ENCODE measurements at regions not wholly inside any gene's neighbourhood (a gene's known extent, or its start where the extent isn't known, plus 50 kb on each side); places are given as distances from the start of the nearest gene placed in this dataset.

DNA sequence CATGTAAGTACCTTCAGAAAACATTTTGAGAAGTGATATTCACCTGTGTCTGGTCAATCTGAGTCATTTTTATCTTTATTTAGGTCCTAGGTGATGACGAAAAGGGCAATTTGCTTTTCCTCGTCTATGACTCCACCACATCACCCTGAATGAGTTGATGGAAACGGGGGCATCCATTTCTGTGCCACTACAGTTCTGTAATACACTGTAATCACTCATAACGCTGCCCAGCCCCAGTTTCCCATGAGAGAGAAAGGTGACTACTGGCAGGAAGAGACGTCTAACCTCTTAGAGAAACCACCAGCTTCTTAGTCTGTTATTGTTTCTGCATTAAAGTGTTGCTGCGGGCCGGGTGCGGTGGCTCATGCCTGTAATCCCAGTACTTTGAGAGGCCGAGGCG, 205.3 kb upstream of the MKLN1 start:
- H3K4me1 ChIP-seq, result peaks cover 0 to 6% (median 0%) of the 10 kb centered on the region in 10 experiments; a peak in 1 of 20 replicates
- no peak for TF ChIP-seq Cebpa-rat (IDR thresholded peaks at IDR 0.05)
- no peak overlapping the region for H3K27ac ChIP-seq
- no peak overlapping the region for H3K9ac ChIP-seq
- H3K4me2 ChIP-seq, result no peak overlapping the region
- H3K36me3 ChIP-seq, result peaks cover 0 to 15% (median 0%) of the 10 kb centered on the region in 11 experiments; a peak in 6 of 22 replicates
- H3K27me3 ChIP-seq, result no peaks in the 10 kb centered on the region
- H3K4me3 ChIP-seq, result no peak overlapping the region
- H3K9me3 ChIP-seq (replicated peaks in 1 of 11), result peaks cover 20 to 38% (median 26%) of the 10 kb centered on the region in 11 experiments
- no peaks in the 10 kb centered on the region for H4K20me1 ChIP-seq

DNA sequence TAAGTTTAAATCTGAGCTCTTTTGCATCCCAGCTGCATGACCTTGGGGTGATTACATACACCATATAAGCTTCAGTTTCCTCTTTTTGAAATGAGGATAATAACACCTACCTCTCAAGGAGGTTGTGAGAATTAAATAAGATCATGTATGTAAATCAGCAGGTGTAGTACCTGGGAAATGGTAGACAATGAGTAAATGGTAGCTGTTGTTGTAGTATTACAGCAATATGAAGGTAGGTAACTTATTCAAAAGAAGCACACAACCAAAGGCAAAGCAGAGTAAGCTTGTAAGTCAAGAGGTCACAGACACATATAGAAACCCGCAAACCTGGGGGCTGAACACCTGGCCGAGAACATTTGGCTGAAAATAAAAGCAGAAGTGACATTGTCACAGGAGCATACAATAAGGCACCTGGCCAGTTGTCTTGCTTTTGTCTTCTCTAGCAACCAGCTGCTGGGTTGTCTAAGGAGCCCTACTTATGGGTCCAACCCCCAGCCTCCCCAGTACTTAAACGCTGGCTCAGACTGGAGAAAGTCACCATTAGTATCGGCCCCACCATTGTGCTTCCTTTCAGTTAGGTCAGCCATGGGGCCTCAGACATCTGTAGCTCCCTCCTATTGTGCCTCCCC, 203.6 kb upstream of the MKLN1 start:
- H3K4me2 ChIP-seq, result no peak overlapping the region
- H3K36me3 ChIP-seq, result peaks cover 0 to 6% (median 0%) of the 10 kb centered on the region in 11 experiments; a peak in 5 of 22 replicates
- H3K9me3 ChIP-seq (replicated peaks in 1 of 11), result peaks cover 8 to 21% (median 9%) of the 10 kb centered on the region in 11 experiments
- H4K20me1 ChIP-seq, result no peaks in the 10 kb centered on the region
- H3K27ac ChIP-seq, result no peak overlapping the region
- no peaks in the 10 kb centered on the region for H3K27me3 ChIP-seq
- no peak for TF ChIP-seq Cebpa-rat (IDR thresholded peaks at IDR 0.05)
- peaks cover 0 to 6% (median 0%) of the 10 kb centered on the region in 10 experiments; a peak in 1 of 20 replicates for H3K4me1 ChIP-seq
- no peak overlapping the region for H3K9ac ChIP-seq
- no peak overlapping the region for H3K4me3 ChIP-seq

- peaks cover 0 to 6% (median 0%) of the 10 kb centered on the region in 10 experiments; a peak in 1 of 20 replicates for H3K4me1 ChIP-seq
- no peaks in the 10 kb centered on the region for H3K36me3 ChIP-seq
- peaks cover under 1 to 14% (median 2%) of the 10 kb centered on the region in 11 experiments; a peak in 18 of 22 replicates for H3K9me3 ChIP-seq (replicated peaks in 1 of 11)
- H3K27ac ChIP-seq, result no peak overlapping the region
- no peak for TF ChIP-seq Cebpa-rat (IDR thresholded peaks at IDR 0.05)
- no peak overlapping the region for H3K4me2 ChIP-seq
- no peak overlapping the region for H3K9ac ChIP-seq
- no peaks in the 10 kb centered on the region for H3K27me3 ChIP-seq
- no peaks in the 10 kb centered on the region for H4K20me1 ChIP-seq
- no peak overlapping the region for H3K4me3 ChIP-seq
Observed at GRCh38 chr7:131124867-131125266, 202.8 kb upstream of the MKLN1 start.

DNA sequence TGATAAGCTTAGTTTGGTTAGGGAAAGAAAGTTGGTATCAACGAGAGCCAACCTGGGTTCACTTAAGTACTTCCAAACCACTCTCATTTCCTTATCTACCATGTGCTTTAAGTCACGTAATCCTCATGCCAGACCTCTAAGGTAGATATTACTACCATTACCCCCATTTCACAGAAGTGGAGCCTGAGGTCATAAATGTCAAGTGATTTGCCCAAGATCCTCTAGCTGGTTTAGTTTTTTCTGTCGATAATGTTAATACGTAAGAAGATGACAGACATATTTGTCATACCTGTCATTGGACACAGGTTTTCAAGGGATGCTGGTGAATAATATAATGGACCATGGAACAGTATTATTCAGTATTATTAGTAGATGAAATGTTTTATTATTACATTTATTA, 197.4 kb upstream of the MKLN1 start:
- Histone ChIP-seq H3K4me2 (no peak overlapping the region), H3K4me3 (no peak overlapping the region), H3K27ac (no peak overlapping the region), H4K20me1 (no peaks in the 10 kb centered on the region), H3K27me3 (no peaks in the 10 kb centered on the region), H3K9me3 (replicated peaks in 1 of 11) (no peaks in the 10 kb centered on the region), H3K9ac (no peak overlapping the region), H3K4me1 (peaks cover 0 to 8% (median 0%) of the 10 kb centered on the region in 10 experiments; a peak in 5 of 20 replicates), H3K36me3 (no peaks in the 10 kb centered on the region)
- TF ChIP-seq Cebpa-rat (IDR thresholded peaks at IDR 0.05), result no peak

DNA sequence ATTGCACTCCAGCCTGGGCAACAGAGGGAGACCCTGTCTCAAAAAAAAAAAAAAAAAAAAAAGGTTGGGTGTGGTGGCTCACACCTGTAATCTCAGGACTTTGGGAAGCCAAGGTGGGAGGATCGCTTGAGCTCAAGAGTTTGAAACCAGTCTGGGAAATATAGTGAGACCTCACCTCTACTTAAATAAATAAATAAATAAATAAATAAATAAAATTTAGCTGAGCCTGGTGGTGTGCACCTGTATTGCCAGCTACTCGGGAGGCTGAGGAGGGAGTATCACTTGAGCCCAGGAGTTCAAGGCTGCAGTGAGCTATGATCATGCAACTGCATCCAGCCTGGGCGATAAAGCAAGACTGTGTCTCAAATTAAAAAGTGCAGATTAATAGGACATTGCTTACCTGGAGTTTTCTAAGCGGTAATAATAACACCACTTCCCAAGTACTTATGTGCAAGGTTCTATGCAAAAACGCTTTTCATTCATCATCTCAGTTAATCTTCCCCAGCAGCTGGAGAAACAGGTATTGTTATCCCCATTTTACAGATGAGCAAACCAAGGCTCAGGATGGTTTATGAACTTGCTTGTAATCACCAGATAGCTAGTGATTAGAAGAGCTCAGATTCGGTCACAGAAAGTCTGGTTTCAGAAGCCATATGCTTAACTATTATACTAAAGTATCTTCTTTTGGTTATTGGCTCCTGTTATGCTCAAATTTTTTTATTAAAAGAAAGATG, 196.5 kb upstream of the MKLN1 start:
- Histone ChIP-seq H3K27me3 (no peaks in the 10 kb centered on the region), H3K36me3 (no peaks in the 10 kb centered on the region), H4K20me1 (no peaks in the 10 kb centered on the region), H3K9me3 (replicated peaks in 1 of 11) (no peaks in the 10 kb centered on the region), H3K4me1 (peaks cover 0 to 8% (median 0%) of the 10 kb centered on the region in 10 experiments; a peak in 5 of 20 replicates), H3K9ac (no peak overlapping the region), H3K27ac (no peak overlapping the region), H3K4me3 (no peak overlapping the region), H3K4me2 (no peak overlapping the region)
- TF ChIP-seq Cebpa-rat (IDR thresholded peaks at IDR 0.05), result no peak

- Histone ChIP-seq H3K36me3 (no peaks in the 10 kb centered on the region), H3K9ac (no peak overlapping the region), H3K9me3 (replicated peaks in 1 of 11) (no peaks in the 10 kb centered on the region), H3K4me2 (no peak overlapping the region), H3K4me3 (no peak overlapping the region), H3K4me1 (peaks cover 0 to 8% (median 0%) of the 10 kb centered on the region in 10 experiments; a peak in 5 of 20 replicates), H4K20me1 (no peaks in the 10 kb centered on the region), H3K27ac (no peak overlapping the region), H3K27me3 (no peaks in the 10 kb centered on the region)
- no peak for TF ChIP-seq Cebpa-rat (IDR thresholded peaks at IDR 0.05)
Observed at GRCh38 chr7:131131746-131132431, 195.8 kb upstream of the MKLN1 start.

- H3K9ac ChIP-seq, result no peak overlapping the region
- peaks cover 0 to 19% (median 11%) of the 10 kb centered on the region in 11 experiments; a peak in 12 of 22 replicates for H3K9me3 ChIP-seq (replicated peaks in 1 of 11)
- TF ChIP-seq Cebpa-rat (IDR thresholded peaks at IDR 0.05), result no peak
- no peak overlapping the region for H3K4me3 ChIP-seq
- peaks cover 0 to 5% (median 0%) of the 10 kb centered on the region in 11 experiments; a peak in 1 of 22 replicates for H3K36me3 ChIP-seq
- H3K4me2 ChIP-seq, result no peak overlapping the region
- H3K27me3 ChIP-seq, result no peaks in the 10 kb centered on the region
- H3K27ac ChIP-seq, result no peak overlapping the region
- no peaks in the 10 kb centered on the region for H4K20me1 ChIP-seq
- peaks cover 0 to 8% (median 0%) of the 10 kb centered on the region in 10 experiments; a peak in 5 of 20 replicates for H3K4me1 ChIP-seq
Observed at GRCh38 chr7:131139462-131139861, 188.2 kb upstream of the MKLN1 start.

DNA sequence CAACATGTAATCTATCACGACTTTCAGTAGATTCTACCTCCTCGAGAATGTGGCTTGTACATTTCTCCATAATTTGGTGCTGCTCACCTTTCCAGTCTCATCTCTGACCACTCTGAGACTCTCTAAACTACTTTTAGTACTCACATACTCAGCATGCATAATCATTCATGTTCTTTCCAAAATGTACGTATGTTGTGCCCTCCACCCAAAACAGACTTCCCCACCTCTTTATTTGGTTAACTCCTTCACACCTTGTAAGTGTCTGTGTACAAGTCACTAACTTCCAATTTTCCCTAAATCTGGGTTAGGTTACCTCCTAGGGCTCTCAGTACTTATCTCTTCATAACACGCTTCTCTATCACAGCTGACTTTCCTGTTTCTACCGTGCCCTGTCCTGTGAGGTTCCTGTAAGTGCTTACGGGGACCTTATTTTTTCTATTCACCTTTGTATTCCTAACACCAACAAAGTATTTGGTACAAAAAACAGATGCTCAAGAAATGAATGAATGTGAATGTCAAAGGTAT, 186.2 kb upstream of the MKLN1 start:
- Histone ChIP-seq H3K27ac (no peak overlapping the region), H3K4me2 (no peak overlapping the region), H4K20me1 (no peaks in the 10 kb centered on the region), H3K4me3 (no peak overlapping the region), H3K27me3 (no peaks in the 10 kb centered on the region), H3K9ac (no peak overlapping the region), H3K4me1 (no peaks in the 10 kb centered on the region), H3K36me3 (peaks cover 0 to 5% (median 0%) of the 10 kb centered on the region in 11 experiments; a peak in 1 of 22 replicates), H3K9me3 (replicated peaks in 1 of 11) (peaks cover 0 to 19% (median 11%) of the 10 kb centered on the region in 11 experiments; a peak in 12 of 22 replicates)
- TF ChIP-seq Cebpa-rat (IDR thresholded peaks at IDR 0.05), result no peak

DNA sequence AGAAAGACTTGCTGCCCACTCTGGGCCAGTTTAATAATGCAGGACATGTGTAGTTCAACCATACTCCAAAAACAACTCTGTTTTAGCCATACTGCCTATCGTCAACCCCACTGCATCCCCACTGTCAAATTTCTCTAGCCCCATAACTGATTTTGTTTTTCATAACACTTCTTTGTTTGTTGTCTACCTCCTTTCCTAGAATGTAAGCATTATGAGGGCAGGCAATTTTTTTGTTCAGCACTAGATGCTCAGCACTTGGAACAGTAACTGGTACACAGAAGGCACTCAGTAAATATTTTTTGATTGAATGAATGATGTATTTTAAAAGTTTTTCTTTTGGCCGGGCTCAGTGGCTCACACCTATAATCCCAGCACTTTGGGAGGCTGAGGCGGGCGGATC, 183.8 kb upstream of the MKLN1 start:
- Histone ChIP-seq H3K9ac (no peak overlapping the region), H3K27ac (no peak overlapping the region), H4K20me1 (no peaks in the 10 kb centered on the region), H3K27me3 (no peaks in the 10 kb centered on the region), H3K4me2 (no peak overlapping the region), H3K4me3 (no peak overlapping the region), H3K9me3 (replicated peaks in 1 of 11) (peaks cover 0 to 19% (median 11%) of the 10 kb centered on the region in 11 experiments; a peak in 12 of 22 replicates), H3K4me1 (no peaks in the 10 kb centered on the region), H3K36me3 (peaks cover 0 to 5% (median 0%) of the 10 kb centered on the region in 11 experiments; a peak in 1 of 22 replicates)
- TF ChIP-seq Cebpa-rat (IDR thresholded peaks at IDR 0.05), result no peak

All from BLaER1 treated with 17β-estradiol and CSF1 and Interleukin-3, amounts not matched to agents 10 nM and 100 nM (cell line).